T-helper 2 cell treated with Interferon-gamma antibody and Interleukin-4, amounts not matched to agents 100 ng/mL and 5 ng/mL, for 36 hours (primary cell): ENCODE measurements at regions not wholly inside any gene's neighbourhood (a gene's known extent, or its start where the extent isn't known, plus 50 kb on each side); places are given as distances from the start of the nearest gene placed in this dataset.

Experiments used
- intact Hi-C: fragments of 100-400 bp; cut with micrococcal nuclease; formaldehyde crosslinking; loops from one replicate; pipeline ENCODE4 v1.15.1; 2023

- intact Hi-C loops = no loop called here
Measured at GRCh38 chr12:91928501-91928900, 217.1 kb downstream of the BTG1 start.

- intact Hi-C loops = no loop called here
Measured at GRCh38 chr12:91926848-91927247, 218.8 kb downstream of the BTG1 start.

- intact Hi-C loops = no loop called here
Measured at GRCh38 chr12:91924827-91925226, 220.8 kb downstream of the BTG1 start.

GRCh38 chr12:91923864-91924263 is 221.8 kb downstream of the BTG1 start:
- intact Hi-C loops = no loop called here

- intact Hi-C loops = no loop called here
Measured at GRCh38 chr12:91922674-91923073, 223.0 kb downstream of the BTG1 start.

GRCh38 chr12:91922139-91922538 is 223.5 kb downstream of the BTG1 start:
- intact Hi-C loops = no loop called here

- intact Hi-C loops = no loop called here
Measured at GRCh38 chr12:91921555-91921954, 224.1 kb downstream of the BTG1 start.

GRCh38 chr12:91920741-91921140 is 224.9 kb downstream of the BTG1 start:
- intact Hi-C loops = no loop called here

- intact Hi-C loops = no loop called here
Measured at GRCh38 chr12:91920276-91920675, 225.4 kb downstream of the BTG1 start.

- intact Hi-C loops = no loop called here
Measured at GRCh38 chr12:91918431-91918830, 227.2 kb downstream of the BTG1 start.

- intact Hi-C loops = no loop called here
Measured at GRCh38 chr12:91914701-91915100, 230.9 kb downstream of the BTG1 start.

GRCh38 chr12:91913651-91914050 is 232.0 kb downstream of the BTG1 start:
- intact Hi-C loops = no loop called here

GRCh38 chr12:91913124-91913523 is 232.5 kb downstream of the BTG1 start:
- intact Hi-C loops = no loop called here

- intact Hi-C loops = no loop called here
Measured at GRCh38 chr12:91912178-91912577, 233.5 kb downstream of the BTG1 start.

- intact Hi-C loops = no loop called here
Measured at GRCh38 chr12:91910871-91911388, 234.7 kb downstream of the BTG1 start.

- intact Hi-C loops = no loop called here
Measured at GRCh38 chr12:91902860-91903683, 242.6 kb downstream of the BTG1 start.

GRCh38 chr12:91901381-91902074 is 244.1 kb downstream of the BTG1 start:
- intact Hi-C loops = no loop called here

GRCh38 chr12:91900971-91901370 is 244.7 kb downstream of the BTG1 start:
- intact Hi-C loops = no loop called here

GRCh38 chr12:91899056-91899455 is 246.6 kb downstream of the BTG1 start:
- intact Hi-C loops = no loop called here

- intact Hi-C loops = no loop called here
Measured at GRCh38 chr12:91897025-91897515, 248.6 kb downstream of the BTG1 start.

GRCh38 chr12:91896286-91897024 is 249.2 kb downstream of the BTG1 start:
- intact Hi-C loops = no loop called here

- intact Hi-C loops = no loop called here
Measured at GRCh38 chr12:91894911-91895310, 250.7 kb downstream of the BTG1 start.
